ENCODE measurements at regions not wholly inside any gene's neighbourhood (a gene's known extent, or its start where the extent isn't known, plus 50 kb on each side); places are given as distances from the start of the nearest gene placed in this dataset.

GRCh38 chr2:607709-608108 is 69.5 kb downstream of the TMEM18 start:
- CTCF ChIA-PET = no interaction called here
- Mint-ChIP-seq H3K27ac (no peak overlapping the region), H3K27me3 (no peaks in the 10 kb centered on the region), H3K36me3 (ENCODE audit: low read depth) (no peaks in the 10 kb centered on the region), H3K4me3 (no peak overlapping the region), H3K9me3 (no peaks in the 10 kb centered on the region), H3K4me1 (ENCODE audit: low read depth) (no peaks in the 10 kb centered on the region)
- intact Hi-C loops (cut with DNase I, micrococcal nuclease) = no loop called here
- peaks cover 0 to 3% of the 10 kb centered on the region in 2 experiments for H3K27me3 ChIP-seq (ENCODE audit: control insufficient read depth in 1 of 2, insufficient read depth in 2 of 2, low read length in 2 of 2)
- DNase-seq = no peak
- H3K4me3 ChIP-seq (ENCODE audit: low read length) = no peak overlapping the region
- TF ChIP-seq CTCF (IDR thresholded peaks at IDR 0.05) = no peak
- no peak for ATAC-seq (ENCODE audit: poor library complexity)
- POLR2A ChIA-PET = no interaction called here
- H3K36me3 ChIP-seq (ENCODE audit: insufficient read depth, low read length) = no peaks in the 10 kb centered on the region
- H3K27ac ChIP-seq (ENCODE audit: low read depth in 1 of 2, low read length in 2 of 2) = no peak overlapping the region
- H3K4me1 ChIP-seq (ENCODE audit: insufficient read depth, low read length) = no peaks in the 10 kb centered on the region
- H3K9me3 ChIP-seq (ENCODE audit: control insufficient read depth in 1 of 2, insufficient read depth in 1 of 2, low read length in 2 of 2) = peaks cover 0 to 14% of the 10 kb centered on the region in 2 experiments

- DNase-seq = no peak
- intact Hi-C loops (cut with DNase I, micrococcal nuclease) = no loop called here
- ChIA-PET POLR2A (no interaction called here), CTCF (no interaction called here)
- no peak for TF ChIP-seq CTCF (IDR thresholded peaks at IDR 0.05)
- no peak overlapping the region for H3K4me3 Mint-ChIP-seq
- no peak overlapping the region for H3K27ac Mint-ChIP-seq
- no peaks in the 10 kb centered on the region for H3K9me3 Mint-ChIP-seq
- Histone ChIP-seq H3K27me3 (ENCODE audit: control insufficient read depth in 1 of 2, insufficient read depth in 2 of 2, low read length in 2 of 2) (peaks cover 0 to 3% of the 10 kb centered on the region in 2 experiments), H3K27ac (ENCODE audit: low read depth in 1 of 2, low read length in 2 of 2) (no peak overlapping the region), H3K9me3 (ENCODE audit: control insufficient read depth in 1 of 2, insufficient read depth in 1 of 2, low read length in 2 of 2) (peaks cover 0 to 14% of the 10 kb centered on the region in 2 experiments), H3K4me1 (ENCODE audit: insufficient read depth, low read length) (no peaks in the 10 kb centered on the region), H3K36me3 (ENCODE audit: insufficient read depth, low read length) (no peaks in the 10 kb centered on the region), H3K4me3 (ENCODE audit: low read length) (no peak overlapping the region)
- H3K36me3 Mint-ChIP-seq (ENCODE audit: low read depth) = no peaks in the 10 kb centered on the region
- H3K27me3 Mint-ChIP-seq = no peaks in the 10 kb centered on the region
- no peaks in the 10 kb centered on the region for H3K4me1 Mint-ChIP-seq (ENCODE audit: low read depth)
- ATAC-seq (ENCODE audit: poor library complexity) = no peak
Measured at GRCh38 chr2:607172-607571, 70.0 kb downstream of the TMEM18 start.

GRCh38 chr2:605674-606608 is 71.3 kb downstream of the TMEM18 start:
- no peaks in the 10 kb centered on the region for H3K36me3 ChIP-seq (ENCODE audit: insufficient read depth, low read length)
- ChIA-PET CTCF (no interaction called here), POLR2A (no interaction called here)
- Mint-ChIP-seq H3K4me3 (no peak overlapping the region), H3K4me1 (ENCODE audit: low read depth) (no peaks in the 10 kb centered on the region), H3K36me3 (ENCODE audit: low read depth) (no peaks in the 10 kb centered on the region), H3K27me3 (no peaks in the 10 kb centered on the region), H3K9me3 (no peaks in the 10 kb centered on the region), H3K27ac (no peak overlapping the region)
- H3K4me3 ChIP-seq (ENCODE audit: low read length) = no peak overlapping the region
- no peak for DNase-seq
- H3K4me1 ChIP-seq (ENCODE audit: insufficient read depth, low read length) = no peaks in the 10 kb centered on the region
- H3K27me3 ChIP-seq (ENCODE audit: control insufficient read depth in 1 of 2, insufficient read depth in 2 of 2, low read length in 2 of 2) = peaks cover 0 to 3% of the 10 kb centered on the region in 2 experiments
- no peak overlapping the region for H3K27ac ChIP-seq (ENCODE audit: low read depth in 1 of 2, low read length in 2 of 2)
- intact Hi-C loops (cut with DNase I, micrococcal nuclease) = no loop called here
- no peak for TF ChIP-seq CTCF (IDR thresholded peaks at IDR 0.05)
- H3K9me3 ChIP-seq (ENCODE audit: control insufficient read depth in 1 of 2, insufficient read depth in 1 of 2, low read length in 2 of 2) = peaks cover 0 to 14% of the 10 kb centered on the region in 2 experiments
- no peak for ATAC-seq (ENCODE audit: poor library complexity)

Data from CD4-positive, alpha-beta T cell (primary cell).